ENCODE measurements at regions not wholly inside any gene's neighbourhood (a gene's known extent, or its start where the extent isn't known, plus 50 kb on each side); places are given as distances from the start of the nearest gene placed in this dataset.

- no peak for TF ChIP-seq GABPB2 (CRISPR knock-in tag; conservative IDR thresholded peaks at IDR 0.05)
- no peak for TF ChIP-seq ZNF324 (CRISPR knock-in tag; IDR thresholded peaks at IDR 0.05)
- no peak for TF ChIP-seq JUND (IDR thresholded peaks at IDR 0.05; ENCODE audit: borderline replicate concordance, low read depth, low read length)
- no peak for TF ChIP-seq JUND (tag; IDR thresholded peaks at IDR 0.05; ENCODE audit: borderline replicate concordance, low read depth, low read length)
- no peak for TF ChIP-seq DPF2 (IDR thresholded peaks at IDR 0.05)
- no peak for TF ChIP-seq REST (IDR thresholded peaks at IDR 0.05; ENCODE audit: borderline replicate concordance)
- no peak for TF ChIP-seq REST (CRISPR knock-in tag; IDR thresholded peaks at IDR 0.05; ENCODE audit: low read depth)
These were observed 274.7 kb upstream of the SKOR2 start for GRCh38 chr18:47526147-47526546.

Data from K562 (cell line).